Mesenchymal stem cell (in vitro differentiated cells and primary cell): ENCODE measurements at regions not wholly inside any gene's neighbourhood (a gene's known extent, or its start where the extent isn't known, plus 50 kb on each side); places are given as distances from the start of the nearest gene placed in this dataset.
"Not testable (repeated sequence)": the region's sequence is repeated elsewhere in the genome, so short reads cannot be mapped to it uniquely, and the experiment has no call there.

ENCODE experiments used
- DNase-seq: peaks from one replicate; pipeline ENCODE4 v3.0.0-alpha.2; 2013
- H2AFZ ChIP-seq: one replicate; pipeline ENCODE4 v1.6.1; 2013; ENCODE audit warnings: low read depth, mild to moderate bottlenecking, control low read depth, inconsistent platforms, low read length, moderate library complexity
- H2AK5ac ChIP-seq: 2 replicates; pipeline ENCODE4 v1.6.1; 2013; ENCODE audit warnings: low read length, moderate library complexity, mild to moderate bottlenecking, inconsistent platforms; ENCODE audit not compliant: severe bottlenecking
- H2BK120ac ChIP-seq: one replicate; pipeline ENCODE4 v1.6.1; 2013; ENCODE audit warnings: low read depth, mild to moderate bottlenecking, inconsistent platforms, low read length, moderate library complexity
- H2BK12ac ChIP-seq, 2 experiments: one replicate each; pipeline ENCODE4 v1.6.1; 2013; ENCODE audit warnings: inconsistent platforms in 2 of 2, low read length in 2 of 2, mild to moderate bottlenecking in 2 of 2, moderate library complexity in 2 of 2, control low read depth in 1 of 2
- H2BK15ac ChIP-seq: one replicate; pipeline ENCODE4 v1.6.1; 2013; ENCODE audit warnings: mild to moderate bottlenecking, low read depth, inconsistent platforms; ENCODE audit not compliant: poor library complexity, severe bottlenecking
- H2BK5ac ChIP-seq: 2 replicates; pipeline ENCODE4 v1.6.1; 2013; ENCODE audit warnings: low read depth, mild to moderate bottlenecking, low read length, control low read depth, inconsistent platforms; ENCODE audit not compliant: poor library complexity, severe bottlenecking
- H3K14ac ChIP-seq, 2 experiments: one replicate each; pipeline ENCODE4 v1.6.1; 2013; ENCODE audit warnings: inconsistent platforms in 2 of 2, low read length in 2 of 2, control low read depth in 1 of 2, mild to moderate bottlenecking in 1 of 2, moderate library complexity in 1 of 2
- H3K18ac ChIP-seq, 2 experiments: one replicate each; pipeline ENCODE4 v1.6.1; 2013; ENCODE audit warnings: inconsistent platforms in 2 of 2, low read length in 2 of 2, control low read depth in 1 of 2, low read depth in 1 of 2, mild to moderate bottlenecking in 1 of 2
- H3K23ac ChIP-seq, 2 experiments: one replicate each; pipeline ENCODE4 v1.6.1; 2013; ENCODE audit warnings: inconsistent platforms in 2 of 2, low read length in 2 of 2, mild to moderate bottlenecking in 2 of 2, moderate library complexity in 2 of 2, control low read depth in 1 of 2
- H3K27ac ChIP-seq: 2 replicates; pipeline ENCODE4 v1.5.1; 2013; ENCODE audit warnings: mild to moderate bottlenecking, moderate library complexity, low read length, control low read depth, inconsistent platforms; ENCODE audit not compliant: poor library complexity, severe bottlenecking
- H3K27me3 ChIP-seq, 2 experiments: 2 replicates each; pipeline versions ENCODE4 v1.6.1 to v1.7.0; 2013; ENCODE audit warnings: low read length in 2 of 2, mild to moderate bottlenecking in 2 of 2, moderate library complexity in 2 of 2, control low read depth in 1 of 2, inconsistent platforms in 1 of 2; ENCODE audit not compliant: control insufficient read depth in 1 of 2, insufficient read depth in 1 of 2
- H3K36me3 ChIP-seq, 2 experiments: 2 replicates each; pipeline versions ENCODE4 v1.6.1 to v1.7.0; 2013; ENCODE audit warnings: low read length in 2 of 2, control low read depth in 1 of 2, inconsistent platforms in 1 of 2, low read depth in 1 of 2, mild to moderate bottlenecking in 1 of 2; ENCODE audit not compliant: insufficient read depth in 2 of 2, control insufficient read depth in 1 of 2
- H3K4ac ChIP-seq, 2 experiments: one replicate each; pipeline ENCODE4 v1.6.1; 2013; ENCODE audit warnings: inconsistent platforms in 2 of 2, low read length in 2 of 2, mild to moderate bottlenecking in 2 of 2, moderate library complexity in 2 of 2, control low read depth in 1 of 2, low read depth in 1 of 2
- H3K4me1 ChIP-seq: 2 replicates; pipeline ENCODE4 v1.6.1; 2013; ENCODE audit warnings: low read depth, low read length, control low read depth; ENCODE audit not compliant: control insufficient read depth, insufficient read depth
- H3K4me2 ChIP-seq: 2 replicates; pipeline ENCODE4 v1.6.1; 2013; ENCODE audit warnings: low read length, mild to moderate bottlenecking, inconsistent platforms; ENCODE audit not compliant: poor library complexity, severe bottlenecking
- H3K4me3 ChIP-seq, 2 experiments: 2 replicates each; pipeline versions ENCODE4 v1.5.1 to v1.7.0; 2013; ENCODE audit warnings: low read length in 2 of 2, mild to moderate bottlenecking in 2 of 2, control low read depth in 1 of 2, low read depth in 1 of 2; ENCODE audit not compliant: insufficient read depth in 1 of 2
- H3K79me1 ChIP-seq: replicated peaks from 2 replicates; pipeline ENCODE4 v1.6.1; 2013; ENCODE audit warnings: mild to moderate bottlenecking, control low read depth, low read length, inconsistent platforms; ENCODE audit not compliant: poor library complexity, severe bottlenecking
- H3K9ac ChIP-seq: 2 replicates; pipeline ENCODE4 v1.7.0; 2013; ENCODE audit warnings: mild to moderate bottlenecking, low read length, moderate library complexity
- H3K9me3 ChIP-seq: 2 replicates; pipeline ENCODE4 v1.7.0; 2013; ENCODE audit warnings: mild to moderate bottlenecking, low read length; ENCODE audit not compliant: control insufficient read depth
- H4K8ac ChIP-seq: one replicate; pipeline ENCODE4 v1.6.1; 2013; ENCODE audit warnings: inconsistent platforms, mild to moderate bottlenecking, low read length, moderate library complexity
- H4K91ac ChIP-seq: one replicate; pipeline ENCODE4 v1.6.1; 2013; ENCODE audit warnings: mild to moderate bottlenecking, low read length, inconsistent platforms
- WGBS: methylation state at CpG from one replicate; pipeline ENCODE4 v1.1.7; 2013; ENCODE audit warnings: mixed read lengths; 5-methylcytosine and 5-hydroxymethylcytosine counted together

DNA sequence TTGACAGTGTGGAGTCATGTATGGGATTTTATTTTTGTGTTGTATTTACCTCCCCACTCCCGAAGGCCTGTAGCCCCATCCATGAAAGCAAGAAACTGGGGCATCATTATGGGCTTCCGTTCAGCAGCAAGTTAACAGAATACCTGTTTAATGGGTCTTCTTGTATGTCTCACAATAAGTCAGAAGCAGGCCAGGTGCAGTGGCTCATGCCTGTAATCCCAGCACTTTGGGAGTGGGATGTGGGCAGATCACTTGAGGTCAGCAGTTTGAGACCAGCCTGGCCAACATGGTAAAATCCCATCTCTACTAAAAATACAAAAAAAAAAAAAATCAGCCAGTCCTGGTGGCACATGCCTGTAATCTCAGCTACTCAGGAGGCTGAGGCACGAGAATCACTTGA is 239.7 kb downstream of the SMAD2 start:
- H3K4ac ChIP-seq, H4K91ac ChIP-seq, H3K4me1 ChIP-seq, H3K9ac ChIP-seq, H3K27ac ChIP-seq, H3K18ac ChIP-seq, H2AK5ac ChIP-seq, H2BK120ac ChIP-seq, H3K36me3 ChIP-seq, H3K23ac ChIP-seq, H3K79me1 ChIP-seq, H2AFZ ChIP-seq, H2BK5ac ChIP-seq, H3K9me3 ChIP-seq, H3K14ac ChIP-seq, H4K8ac ChIP-seq, H2BK15ac ChIP-seq, H3K4me2 ChIP-seq, H3K4me3 ChIP-seq, H2BK12ac ChIP-seq, DNase-seq: not testable (repeated sequence)
- 89% methylated on average over 3 of the region's 3 CpGs for WGBS
- H3K27me3 ChIP-seq, result peaks cover 5 to 12% of the 10 kb centered on the region in 2 experiments

- Histone ChIP-seq H2AK5ac (no peak overlapping the region), H2BK12ac (no peak overlapping the region), H3K18ac (no peak overlapping the region), H3K4me1 (no peaks in the 10 kb centered on the region), H3K79me1 (no peaks in the 10 kb centered on the region), H2BK120ac (no peak overlapping the region), H4K91ac (no peak overlapping the region), H3K14ac (no peak overlapping the region), H3K36me3 (no peaks in the 10 kb centered on the region), H3K9ac (no peak overlapping the region), H3K4me2 (no peak overlapping the region), H3K9me3 (no peaks in the 10 kb centered on the region), H3K27ac (no peak overlapping the region), H2AFZ (no peak overlapping the region), H3K4ac (no peak overlapping the region), H3K27me3 (peaks cover 5 to 9% of the 10 kb centered on the region in 2 experiments), H3K4me3 (no peak overlapping the region), H4K8ac (no peak overlapping the region), H2BK5ac (no peak overlapping the region), H3K23ac (no peak overlapping the region), H2BK15ac (no peak overlapping the region)
- WGBS, result 62% methylated on average over 3 of the region's 3 CpGs
- DNase-seq, result no peak
These were observed 241.1 kb downstream of the SMAD2 start for GRCh38 chr18:47689371-47689770.

- DNase-seq, result no peak
- Histone ChIP-seq H3K4ac (no peak overlapping the region), H3K4me1 (no peaks in the 10 kb centered on the region), H2BK12ac (no peak overlapping the region), H3K23ac (no peak overlapping the region), H3K27me3 (no peaks in the 10 kb centered on the region), H3K9ac (no peak overlapping the region), H3K14ac (no peak overlapping the region), H2BK5ac (no peak overlapping the region), H3K79me1 (no peaks in the 10 kb centered on the region), H2BK15ac (no peak overlapping the region), H4K91ac (no peak overlapping the region), H2AFZ (no peak overlapping the region), H3K27ac (no peak overlapping the region), H2AK5ac (no peak overlapping the region), H4K8ac (no peak overlapping the region), H3K9me3 (no peaks in the 10 kb centered on the region), H2BK120ac (no peak overlapping the region), H3K36me3 (no peaks in the 10 kb centered on the region), H3K18ac (no peak overlapping the region), H3K4me3 (no peak overlapping the region), H3K4me2 (no peak overlapping the region)
- 100% methylated on average over 1 of the region's 2 CpGs for WGBS
These were observed 243.7 kb downstream of the SMAD2 start for GRCh38 chr18:47686806-47687205.

GRCh38 chr18:47683774-47684173 is 246.7 kb downstream of the SMAD2 start:
- no peak for DNase-seq
- no peaks in the 10 kb centered on the region for H3K79me1 ChIP-seq
- no peak overlapping the region for H3K4ac ChIP-seq
- no peak overlapping the region for H3K23ac ChIP-seq
- H3K18ac ChIP-seq, result no peak overlapping the region
- H3K9ac ChIP-seq, result no peak overlapping the region
- no peak overlapping the region for H2BK15ac ChIP-seq
- no peak overlapping the region for H2AFZ ChIP-seq
- H3K27ac ChIP-seq, result no peak overlapping the region
- H2BK120ac ChIP-seq, result no peak overlapping the region
- H2BK5ac ChIP-seq, result no peak overlapping the region
- no peak overlapping the region for H3K4me2 ChIP-seq
- no peaks in the 10 kb centered on the region for H3K36me3 ChIP-seq
- no peak overlapping the region for H2AK5ac ChIP-seq
- H3K9me3 ChIP-seq, result no peaks in the 10 kb centered on the region
- no peak overlapping the region for H4K91ac ChIP-seq
- H3K27me3 ChIP-seq, result no peaks in the 10 kb centered on the region
- H3K4me1 ChIP-seq, result no peaks in the 10 kb centered on the region
- no peak overlapping the region for H2BK12ac ChIP-seq
- H3K4me3 ChIP-seq, result no peak overlapping the region
- no peak overlapping the region for H4K8ac ChIP-seq
- H3K14ac ChIP-seq, result no peak overlapping the region
